Retinal pigment epithelial cell (primary cell): ENCODE measurements at regions not wholly inside any gene's neighbourhood (a gene's known extent, or its start where the extent isn't known, plus 50 kb on each side); places are given as distances from the start of the nearest gene placed in this dataset.

Source experiments
- DNase-seq: peaks from one replicate; pipeline ENCODE4 v3.0.0-alpha.2; 2010; ENCODE audit warnings: low read depth
- H3K4me3 ChIP-seq: 2 replicates; pipeline ENCODE4 v1.5.1; 2011; ENCODE audit warnings: mild to moderate bottlenecking, low read length, control low read depth, moderate library complexity
- TF ChIP-seq, protein P1 (sequence below): conservative IDR thresholded peaks from 2 replicates; pipeline ENCODE4 v1.5.1; 2011; ENCODE audit warnings: low read depth, low read length, control low read depth, inconsistent platforms

DNA sequence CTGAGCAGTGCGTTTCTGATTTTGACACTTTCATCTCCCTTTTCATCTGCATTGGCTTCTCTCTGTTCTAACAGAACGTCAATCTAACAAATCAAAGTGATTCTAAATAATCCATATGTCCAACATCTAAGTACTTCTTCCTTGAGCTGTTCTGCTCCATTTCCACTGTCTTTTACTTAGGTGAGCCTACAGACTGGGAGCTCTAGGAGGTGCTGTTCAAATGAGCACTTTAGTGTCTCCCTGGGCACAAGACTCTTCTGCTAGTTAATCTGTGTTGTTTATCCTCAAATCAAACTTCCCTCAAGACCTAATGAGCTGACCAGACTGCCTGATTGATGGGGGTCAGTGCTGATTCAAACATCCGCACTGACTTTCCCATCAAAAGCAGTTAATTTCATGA, 408.1 kb downstream of the WDR72 start:
- TF ChIP-seq, protein P1, sequence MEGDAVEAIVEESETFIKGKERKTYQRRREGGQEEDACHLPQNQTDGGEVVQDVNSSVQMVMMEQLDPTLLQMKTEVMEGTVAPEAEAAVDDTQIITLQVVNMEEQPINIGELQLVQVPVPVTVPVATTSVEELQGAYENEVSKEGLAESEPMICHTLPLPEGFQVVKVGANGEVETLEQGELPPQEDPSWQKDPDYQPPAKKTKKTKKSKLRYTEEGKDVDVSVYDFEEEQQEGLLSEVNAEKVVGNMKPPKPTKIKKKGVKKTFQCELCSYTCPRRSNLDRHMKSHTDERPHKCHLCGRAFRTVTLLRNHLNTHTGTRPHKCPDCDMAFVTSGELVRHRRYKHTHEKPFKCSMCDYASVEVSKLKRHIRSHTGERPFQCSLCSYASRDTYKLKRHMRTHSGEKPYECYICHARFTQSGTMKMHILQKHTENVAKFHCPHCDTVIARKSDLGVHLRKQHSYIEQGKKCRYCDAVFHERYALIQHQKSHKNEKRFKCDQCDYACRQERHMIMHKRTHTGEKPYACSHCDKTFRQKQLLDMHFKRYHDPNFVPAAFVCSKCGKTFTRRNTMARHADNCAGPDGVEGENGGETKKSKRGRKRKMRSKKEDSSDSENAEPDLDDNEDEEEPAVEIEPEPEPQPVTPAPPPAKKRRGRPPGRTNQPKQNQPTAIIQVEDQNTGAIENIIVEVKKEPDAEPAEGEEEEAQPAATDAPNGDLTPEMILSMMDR = no peak
- no peak overlapping the region for H3K4me3 ChIP-seq
- no peak for DNase-seq

DNA sequence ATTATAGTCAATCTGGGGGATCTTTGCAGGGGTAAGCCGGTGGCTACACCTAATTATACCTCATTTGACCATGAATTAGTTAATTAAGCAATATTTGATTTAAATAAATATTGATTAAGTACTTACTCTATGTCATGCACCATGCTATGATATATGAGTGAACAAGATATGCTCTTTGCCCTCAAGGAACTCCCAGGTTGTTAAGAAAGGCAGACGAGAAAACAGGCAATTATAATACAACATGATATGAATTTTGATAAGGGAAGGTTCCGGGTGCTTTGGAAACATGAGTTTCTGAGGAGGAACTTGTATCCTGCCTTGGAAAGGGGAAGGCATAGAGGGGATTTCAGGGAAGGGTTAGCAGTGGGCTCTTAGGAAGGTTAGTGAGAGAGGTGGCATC, 412.9 kb downstream of the WDR72 start:
- TF ChIP-seq, protein P1 = no peak
- DNase-seq = no peak
- H3K4me3 ChIP-seq = no peak overlapping the region

DNA sequence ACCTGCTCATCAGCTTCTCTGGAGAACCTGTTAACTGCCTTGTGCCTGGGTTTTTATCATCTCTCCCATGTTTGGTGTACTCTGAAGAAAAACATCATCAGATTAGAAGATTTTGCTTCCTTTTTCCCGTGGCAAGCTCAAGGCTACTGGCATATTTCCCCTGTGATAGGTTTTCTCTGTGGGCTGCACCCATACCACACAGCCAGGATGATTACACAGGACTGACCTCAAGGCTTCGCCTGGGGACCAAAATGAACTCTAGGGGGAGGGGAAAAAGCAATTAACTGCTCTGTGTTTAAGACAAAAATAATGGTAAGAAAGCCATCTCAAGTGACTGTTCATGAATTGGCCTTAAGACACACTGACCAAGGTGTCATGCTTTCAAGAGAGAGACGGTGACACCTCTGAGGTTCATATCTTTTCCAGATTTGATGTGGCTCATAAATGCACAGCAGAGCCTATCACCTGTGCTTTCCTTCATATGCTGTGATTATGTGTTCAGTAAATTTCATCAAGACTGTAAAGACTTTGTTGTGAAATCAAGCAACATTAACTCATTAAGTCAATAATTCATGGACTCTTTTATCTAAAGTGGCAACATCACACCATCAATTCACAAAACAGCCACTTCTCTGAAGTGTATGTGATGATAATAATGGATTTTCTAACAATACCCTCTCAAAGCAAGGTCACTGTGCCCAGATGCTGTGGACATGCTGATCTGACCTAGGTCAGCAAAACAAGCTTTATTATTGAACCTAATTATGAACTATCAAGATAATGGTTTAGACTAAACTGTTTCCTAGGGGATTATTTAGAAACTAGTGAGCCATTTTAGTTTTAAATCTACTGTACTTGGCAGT, 427.9 kb downstream of the WDR72 start:
- no peak for DNase-seq
- TF ChIP-seq, protein P1 = no peak
- no peak overlapping the region for H3K4me3 ChIP-seq

DNA sequence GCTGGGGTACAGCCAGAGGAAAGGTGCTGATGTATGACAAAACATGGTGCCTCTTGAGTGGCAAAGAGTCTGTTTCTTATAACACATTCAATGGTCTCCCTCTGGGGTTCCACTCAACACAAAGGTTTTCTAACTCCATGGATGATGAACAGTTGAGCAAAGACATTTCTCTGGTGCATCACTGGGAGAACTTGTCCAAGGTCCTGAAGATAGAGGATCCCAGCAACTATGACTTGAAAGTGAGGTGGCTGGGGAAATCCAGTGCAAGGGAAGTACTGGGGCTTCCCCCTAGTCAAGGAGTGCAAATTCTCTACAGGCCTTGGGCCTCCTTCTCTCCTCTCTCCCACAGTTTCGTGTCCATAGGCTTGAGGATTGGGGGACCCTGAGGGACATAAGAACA, 431.1 kb downstream of the WDR72 start:
- no peak for DNase-seq
- no peak overlapping the region for H3K4me3 ChIP-seq
- TF ChIP-seq, protein P1 = no peak

DNA sequence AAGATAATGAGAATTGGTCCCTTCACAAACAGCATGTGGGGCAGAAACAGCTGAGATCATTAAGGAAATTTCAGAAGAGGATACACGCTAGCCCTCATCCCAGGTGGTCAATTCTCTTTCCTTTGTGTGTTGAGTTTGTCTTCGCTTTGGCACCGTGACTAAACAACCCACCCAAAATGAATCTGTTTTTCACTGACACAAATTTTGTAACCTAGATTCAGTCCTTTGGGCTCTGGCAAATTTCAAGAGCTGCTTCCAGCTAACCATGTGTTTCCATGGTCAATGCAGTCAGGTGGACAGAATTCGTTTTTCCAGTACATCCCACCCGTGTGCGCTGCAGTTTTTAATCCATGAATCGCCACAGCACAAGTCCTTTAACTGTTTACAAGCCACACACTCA, 435.4 kb downstream of the WDR72 start:
- TF ChIP-seq, protein P1 = no peak
- no peak for DNase-seq
- H3K4me3 ChIP-seq = no peak overlapping the region

DNA sequence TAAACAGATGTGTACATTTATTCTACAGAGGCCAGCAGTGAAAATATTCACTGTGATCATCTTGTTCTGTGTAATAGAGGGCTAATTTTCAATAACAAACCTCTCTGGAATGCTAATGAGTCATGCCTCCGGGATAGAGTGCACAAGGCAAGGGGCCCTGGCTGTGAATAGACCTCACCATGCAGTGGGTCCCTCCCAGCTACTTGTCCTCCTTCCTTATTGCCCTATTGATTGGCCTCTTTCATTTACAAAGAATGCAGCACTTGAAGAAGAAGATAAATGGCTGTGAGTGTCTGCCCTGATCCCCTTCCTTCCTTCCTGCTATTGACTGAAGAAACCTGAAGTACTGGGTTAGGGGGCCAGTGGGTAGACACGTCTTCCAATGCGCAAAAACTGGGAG, 436.3 kb downstream of the WDR72 start:
- TF ChIP-seq, protein P1 = no peak
- no peak for DNase-seq
- H3K4me3 ChIP-seq = no peak overlapping the region

DNA sequence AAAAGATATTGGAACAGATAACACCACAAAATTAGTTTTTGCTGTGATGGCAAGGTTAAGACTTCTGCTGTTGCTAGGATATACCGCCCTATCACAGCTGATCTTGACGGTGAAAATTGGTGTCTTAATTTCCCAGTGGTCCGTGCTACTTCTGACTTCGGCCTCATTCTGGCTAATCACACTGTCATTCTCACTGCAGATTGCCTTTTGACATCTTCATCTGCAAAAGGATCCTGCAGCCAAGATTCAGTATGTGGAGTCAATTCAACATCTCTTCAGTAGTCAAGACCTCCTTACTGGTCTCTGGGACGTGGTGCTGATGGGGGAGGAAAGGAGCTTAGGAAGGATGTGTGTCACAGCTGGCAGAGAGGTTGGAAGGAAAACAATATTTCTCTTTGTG, 438.6 kb downstream of the WDR72 start:
- H3K4me3 ChIP-seq = no peak overlapping the region
- TF ChIP-seq, protein P1 = no peak

More for the DNA sequence above, 438.6 kb downstream of the WDR72 start:
- DNase-seq = no peak
